Activated T-helper 17 cell treated with anti-CD3 and anti-CD28 coated beads, Interleukin-2, amount 50 U/mL, for 72 hours (primary cell): ENCODE measurements at regions not wholly inside any gene's neighbourhood (a gene's known extent, or its start where the extent isn't known, plus 50 kb on each side); places are given as distances from the start of the nearest gene placed in this dataset.

ENCODE experiments used
- ATAC-seq: fragments of 150-1000 bp; cut with Tn5 transposase; replicated peaks from 2 replicates; pipeline ENCODE4 v1.10.0; 2021; ENCODE audit warnings: mild to moderate bottlenecking, moderate library complexity
- H3K27ac Mint-ChIP-seq: one replicate; pipeline ENCODE4 v1.8.0; 2022; ENCODE audit warnings: mixed read lengths
- H3K27me3 Mint-ChIP-seq: one replicate; pipeline ENCODE4 v1.8.0; 2022; ENCODE audit warnings: mixed read lengths
- H3K36me3 Mint-ChIP-seq: one replicate; pipeline ENCODE4 v1.8.0; 2022; ENCODE audit warnings: low read depth, mild to moderate bottlenecking, mixed read lengths
- H3K4me1 Mint-ChIP-seq: one replicate; pipeline ENCODE4 v1.8.0; 2022; ENCODE audit warnings: mixed read lengths
- H3K4me3 Mint-ChIP-seq: one replicate; pipeline ENCODE4 v1.8.0; 2022; ENCODE audit warnings: mild to moderate bottlenecking, mixed read lengths
- H3K9me3 Mint-ChIP-seq: one replicate; pipeline ENCODE4 v1.8.0; 2022; ENCODE audit warnings: mixed read lengths

DNA sequence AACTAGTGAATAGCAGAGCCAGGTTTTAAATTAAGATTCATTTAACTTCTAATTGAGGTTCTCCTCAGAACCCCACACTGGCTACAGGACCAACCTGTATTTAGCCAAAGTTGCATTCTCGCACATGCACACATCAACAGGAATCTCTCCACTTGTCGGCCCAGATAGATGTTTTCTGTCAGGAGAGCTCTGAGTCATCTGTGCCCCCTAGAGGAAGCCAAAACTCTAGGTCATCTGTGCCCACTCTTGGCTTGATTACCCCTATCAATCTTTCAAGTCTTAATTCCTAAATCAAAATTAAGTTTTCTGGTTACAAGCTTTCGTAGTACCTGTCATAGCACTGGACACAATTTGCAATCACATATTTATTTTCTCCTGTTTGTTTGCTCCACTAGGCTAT is 104.9 kb upstream of the EOMES start:
- Mint-ChIP-seq H3K4me3 (no peak overlapping the region), H3K36me3 (no peaks in the 10 kb centered on the region), H3K9me3 (no peaks in the 10 kb centered on the region), H3K27me3 (no peaks in the 10 kb centered on the region), H3K4me1 (no peaks in the 10 kb centered on the region), H3K27ac (no peak overlapping the region)
- no peak for ATAC-seq

DNA sequence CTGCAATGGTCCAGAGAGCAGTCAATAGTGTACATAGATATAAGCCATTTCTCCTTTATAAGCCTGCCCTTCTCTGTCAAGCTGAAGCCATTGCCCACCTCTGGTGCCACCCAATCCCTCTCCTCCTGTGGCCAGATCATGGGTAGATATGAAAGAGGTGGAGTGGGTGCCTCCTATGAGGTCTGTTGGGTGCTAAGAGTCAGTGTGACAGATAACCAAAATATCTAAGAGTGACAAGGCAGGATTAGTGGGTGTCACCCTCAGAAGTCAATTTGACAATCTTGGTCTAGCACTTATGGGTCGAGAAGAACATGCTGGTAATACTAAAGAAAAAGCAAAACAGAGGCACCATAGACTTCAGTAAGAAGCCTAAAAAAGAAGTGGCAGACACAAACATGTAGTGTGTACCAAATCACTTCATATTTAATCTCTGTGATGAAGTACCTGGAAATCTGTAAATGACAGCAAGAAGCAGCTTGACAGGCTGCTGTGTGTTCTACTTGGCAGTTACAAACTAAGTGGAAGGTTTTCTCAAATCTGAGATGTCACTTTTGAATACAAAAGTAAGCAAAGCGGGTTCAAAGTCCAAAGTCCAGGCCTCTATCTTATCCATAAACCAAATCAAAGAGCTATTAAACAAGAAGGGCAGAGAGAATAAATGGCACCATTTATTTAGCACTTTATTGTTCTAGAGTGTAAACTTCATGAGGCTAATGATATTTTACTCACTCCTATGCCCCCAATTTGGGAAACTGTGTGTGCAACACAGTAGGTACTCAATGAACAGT is 118.9 kb upstream of the EOMES start:
- no peaks in the 10 kb centered on the region for H3K9me3 Mint-ChIP-seq
- no peak overlapping the region for H3K4me3 Mint-ChIP-seq
- H3K4me1 Mint-ChIP-seq, result peaks cover 5% of the 10 kb centered on the region
- H3K27me3 Mint-ChIP-seq, result no peaks in the 10 kb centered on the region
- H3K36me3 Mint-ChIP-seq, result no peaks in the 10 kb centered on the region
- no peak overlapping the region for H3K27ac Mint-ChIP-seq
- no peak for ATAC-seq

DNA sequence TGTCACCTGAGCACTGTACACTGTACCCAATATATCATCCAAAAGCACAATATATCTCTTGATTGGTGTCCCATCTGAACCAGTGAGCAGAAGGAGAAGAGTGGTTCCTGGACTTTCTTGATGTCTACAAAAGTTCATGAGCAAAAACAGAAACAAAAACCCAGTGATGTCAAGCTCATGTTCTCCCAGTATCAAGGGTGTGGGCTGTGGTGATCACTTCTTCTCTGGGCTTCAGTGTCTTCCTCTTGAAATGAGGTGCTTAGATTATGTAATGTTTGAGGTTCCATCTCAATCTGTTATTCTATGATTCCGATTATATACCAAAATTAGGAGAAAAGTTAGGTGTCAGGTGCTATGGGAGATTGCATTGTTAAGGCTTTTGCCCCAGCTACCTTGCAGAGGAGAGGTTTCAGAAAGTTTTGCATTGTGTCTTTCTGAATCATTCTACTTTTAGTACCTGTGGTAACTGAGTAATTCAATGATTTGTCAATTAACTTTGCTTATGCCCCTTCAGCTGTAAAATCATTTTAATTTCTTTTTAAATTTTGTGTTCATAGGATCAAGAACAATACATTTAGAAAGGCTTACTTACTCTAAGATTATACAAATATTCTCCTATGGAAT is 122.0 kb upstream of the EOMES start:
- Mint-ChIP-seq H3K4me1 (peaks cover 5% of the 10 kb centered on the region), H3K27me3 (peaks cover 3% of the 10 kb centered on the region), H3K9me3 (no peaks in the 10 kb centered on the region), H3K4me3 (no peak overlapping the region), H3K36me3 (no peaks in the 10 kb centered on the region), H3K27ac (no peak overlapping the region)
- peak; percentile 78 for ATAC-seq

DNA sequence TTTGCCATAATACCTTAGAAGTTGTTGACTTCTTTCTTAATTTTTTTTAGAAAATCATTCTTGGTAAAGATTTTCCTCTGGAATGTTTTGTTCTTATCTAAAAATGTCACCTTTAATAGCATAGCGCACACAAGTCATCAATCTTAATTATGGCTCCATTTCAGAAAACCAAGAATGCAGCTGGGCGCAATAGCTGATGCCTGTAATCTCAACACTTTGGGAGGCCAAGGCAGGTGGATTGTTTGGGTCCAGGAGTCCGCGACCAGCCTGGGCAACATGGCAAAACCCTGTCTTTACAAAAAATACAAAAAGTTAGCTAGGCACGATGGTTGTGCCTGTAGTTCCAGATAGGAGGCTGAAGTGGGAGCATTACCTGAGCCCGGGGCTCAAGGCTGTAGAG is 125.6 kb upstream of the EOMES start:
- no peak for ATAC-seq
- Mint-ChIP-seq H3K36me3 (no peaks in the 10 kb centered on the region), H3K27ac (no peak overlapping the region), H3K4me1 (peaks cover 5% of the 10 kb centered on the region), H3K27me3 (peaks cover 3% of the 10 kb centered on the region), H3K9me3 (no peaks in the 10 kb centered on the region), H3K4me3 (no peak overlapping the region)

DNA sequence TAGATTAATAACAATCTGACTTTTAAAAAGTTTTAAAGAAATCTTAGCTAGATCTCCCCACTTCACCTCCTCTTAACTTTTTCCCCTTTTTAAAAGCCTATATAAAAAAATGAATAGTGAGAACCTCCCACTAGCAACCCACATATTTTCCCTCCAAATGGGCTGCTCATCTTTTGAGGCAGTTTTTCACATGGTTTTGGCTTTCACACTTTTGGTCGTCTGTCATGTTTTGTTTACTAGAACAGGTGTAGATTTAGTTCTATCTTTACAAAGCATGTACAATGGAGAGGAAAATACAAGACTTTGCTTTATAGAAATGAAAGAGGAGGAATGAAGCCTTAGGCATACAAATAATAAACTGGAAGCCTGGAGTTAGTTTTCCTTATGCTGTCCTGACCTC is 126.7 kb upstream of the EOMES start:
- H3K4me1 Mint-ChIP-seq, result no peaks in the 10 kb centered on the region
- peaks cover 7% of the 10 kb centered on the region for H3K9me3 Mint-ChIP-seq
- H3K36me3 Mint-ChIP-seq, result no peaks in the 10 kb centered on the region
- H3K4me3 Mint-ChIP-seq, result no peak overlapping the region
- no peak overlapping the region for H3K27ac Mint-ChIP-seq
- ATAC-seq, result no peak
- peaks cover 3% of the 10 kb centered on the region for H3K27me3 Mint-ChIP-seq

DNA sequence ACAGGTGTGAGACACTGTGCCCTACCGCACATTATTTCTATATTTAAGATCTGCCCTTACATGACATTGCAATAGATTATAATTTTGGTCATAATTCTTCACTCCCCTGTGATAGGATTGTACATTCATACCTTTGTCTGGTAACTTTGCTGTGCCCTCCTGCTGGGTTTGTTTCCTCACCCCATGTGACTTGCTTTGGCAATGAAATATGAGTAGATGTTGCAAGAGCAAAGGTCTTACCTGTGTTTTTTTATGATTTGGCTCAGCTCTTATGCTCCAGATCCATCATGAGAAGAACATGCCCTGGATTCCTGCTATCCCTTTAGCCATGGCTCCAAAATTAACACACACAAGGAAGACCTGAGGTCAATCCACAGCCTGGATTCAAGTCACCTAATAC is 137.7 kb upstream of the EOMES start:
- H3K27ac Mint-ChIP-seq, result no peak overlapping the region
- no peak for ATAC-seq
- peaks cover 16% of the 10 kb centered on the region for H3K4me1 Mint-ChIP-seq
- peaks cover 3% of the 10 kb centered on the region for H3K9me3 Mint-ChIP-seq
- no peak overlapping the region for H3K4me3 Mint-ChIP-seq
- no peaks in the 10 kb centered on the region for H3K27me3 Mint-ChIP-seq
- H3K36me3 Mint-ChIP-seq, result no peaks in the 10 kb centered on the region

DNA sequence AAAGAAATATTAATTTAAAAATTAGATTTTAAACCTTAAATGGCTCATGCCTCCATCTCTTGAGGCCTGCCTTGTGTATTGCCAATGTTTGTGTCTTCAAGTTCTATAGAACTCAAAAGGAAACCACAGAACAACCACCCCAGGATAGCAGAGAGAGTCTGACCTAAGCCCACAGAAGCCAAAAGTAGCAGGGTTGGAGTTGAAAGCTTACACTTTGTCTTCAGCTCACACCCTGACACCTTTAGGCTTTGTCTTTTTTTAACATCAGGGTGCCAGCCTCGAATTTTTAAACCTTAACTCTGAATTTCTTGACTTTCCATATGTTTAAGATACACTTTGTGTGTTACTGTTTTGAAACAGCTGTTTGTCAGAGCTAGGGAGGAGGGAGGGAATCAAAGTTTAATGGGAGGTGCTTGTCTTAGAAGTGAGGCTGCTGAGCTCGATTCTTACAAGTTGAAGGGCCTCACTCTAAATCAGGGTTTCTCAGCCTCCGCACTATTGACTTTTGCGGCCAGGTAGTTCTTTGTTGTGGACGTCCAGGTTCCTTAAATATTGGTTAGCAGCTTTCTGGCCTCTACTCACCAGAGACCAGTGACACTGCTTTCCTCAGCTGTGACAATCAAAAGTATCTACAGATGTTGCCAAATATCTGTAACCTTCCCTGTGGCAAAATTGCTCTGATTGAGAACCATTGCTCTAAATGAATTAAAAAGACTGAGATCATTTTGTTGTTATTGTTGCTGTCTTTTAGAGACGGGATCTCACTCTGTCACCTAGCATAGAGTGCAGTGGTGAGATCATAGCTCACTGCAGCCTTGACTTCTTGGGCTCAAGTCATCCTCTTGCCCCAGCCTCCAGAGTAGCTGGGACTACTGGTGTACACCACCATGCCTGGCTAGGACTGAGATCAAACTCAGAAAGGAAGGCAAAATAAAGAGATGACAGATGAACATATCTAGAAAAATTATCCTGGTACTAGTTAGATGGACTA is 139.2 kb upstream of the EOMES start:
- H3K36me3 Mint-ChIP-seq, result no peaks in the 10 kb centered on the region
- no peaks in the 10 kb centered on the region for H3K27me3 Mint-ChIP-seq
- H3K9me3 Mint-ChIP-seq, result peaks cover 3% of the 10 kb centered on the region
- peak; percentile 72 for ATAC-seq
- H3K4me3 Mint-ChIP-seq, result peak overlapping the region; percentile 40
- peak overlapping the region; percentile 75 for H3K27ac Mint-ChIP-seq
- peaks cover 16% of the 10 kb centered on the region for H3K4me1 Mint-ChIP-seq

DNA sequence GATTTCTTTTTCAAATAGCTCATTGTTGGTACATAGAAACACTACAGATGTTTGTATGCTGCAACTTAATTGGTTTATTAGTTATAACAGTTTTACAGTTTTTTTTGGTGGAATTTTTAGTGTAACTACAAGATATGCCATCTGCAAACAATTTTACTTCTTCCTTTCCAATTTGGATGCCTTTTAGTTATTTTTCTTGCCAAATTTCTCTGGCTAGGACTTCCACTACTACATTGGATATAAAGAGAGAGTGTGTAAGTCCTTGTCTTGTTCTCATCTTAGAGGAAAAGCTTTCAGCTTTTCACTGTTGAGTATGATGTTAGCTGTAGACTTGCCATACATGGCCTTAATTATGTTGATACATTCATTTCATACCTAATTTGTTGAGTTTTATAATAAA is 143.6 kb upstream of the EOMES start:
- Mint-ChIP-seq H3K27me3 (no peaks in the 10 kb centered on the region), H3K27ac (no peak overlapping the region), H3K4me3 (no peak overlapping the region), H3K4me1 (peaks cover 8% of the 10 kb centered on the region), H3K9me3 (peaks cover 23% of the 10 kb centered on the region), H3K36me3 (no peaks in the 10 kb centered on the region)
- no peak for ATAC-seq

DNA sequence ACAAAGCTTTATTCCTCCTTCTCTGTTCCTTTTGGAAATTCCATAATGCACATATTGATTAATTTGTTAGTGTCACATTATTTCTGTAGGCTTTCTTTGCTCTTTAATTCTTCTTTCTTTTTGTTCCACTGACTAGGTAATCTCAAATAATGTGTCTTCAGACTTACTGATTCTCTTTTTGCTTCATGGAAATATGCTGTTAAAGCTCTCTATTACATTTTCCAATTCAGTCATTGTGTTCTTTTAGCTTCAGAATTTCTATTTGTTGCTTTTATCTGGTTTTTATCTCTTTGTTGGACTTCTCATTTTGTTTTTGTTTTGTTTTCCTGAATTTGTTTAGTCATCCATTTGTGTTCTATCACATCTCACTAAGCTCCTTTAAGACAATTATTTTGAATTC is 147.0 kb upstream of the EOMES start:
- no peak overlapping the region for H3K4me3 Mint-ChIP-seq
- no peaks in the 10 kb centered on the region for H3K36me3 Mint-ChIP-seq
- H3K27me3 Mint-ChIP-seq, result no peaks in the 10 kb centered on the region
- H3K9me3 Mint-ChIP-seq, result peaks cover 27% of the 10 kb centered on the region
- ATAC-seq, result no peak
- no peak overlapping the region for H3K27ac Mint-ChIP-seq
- H3K4me1 Mint-ChIP-seq, result no peaks in the 10 kb centered on the region

DNA sequence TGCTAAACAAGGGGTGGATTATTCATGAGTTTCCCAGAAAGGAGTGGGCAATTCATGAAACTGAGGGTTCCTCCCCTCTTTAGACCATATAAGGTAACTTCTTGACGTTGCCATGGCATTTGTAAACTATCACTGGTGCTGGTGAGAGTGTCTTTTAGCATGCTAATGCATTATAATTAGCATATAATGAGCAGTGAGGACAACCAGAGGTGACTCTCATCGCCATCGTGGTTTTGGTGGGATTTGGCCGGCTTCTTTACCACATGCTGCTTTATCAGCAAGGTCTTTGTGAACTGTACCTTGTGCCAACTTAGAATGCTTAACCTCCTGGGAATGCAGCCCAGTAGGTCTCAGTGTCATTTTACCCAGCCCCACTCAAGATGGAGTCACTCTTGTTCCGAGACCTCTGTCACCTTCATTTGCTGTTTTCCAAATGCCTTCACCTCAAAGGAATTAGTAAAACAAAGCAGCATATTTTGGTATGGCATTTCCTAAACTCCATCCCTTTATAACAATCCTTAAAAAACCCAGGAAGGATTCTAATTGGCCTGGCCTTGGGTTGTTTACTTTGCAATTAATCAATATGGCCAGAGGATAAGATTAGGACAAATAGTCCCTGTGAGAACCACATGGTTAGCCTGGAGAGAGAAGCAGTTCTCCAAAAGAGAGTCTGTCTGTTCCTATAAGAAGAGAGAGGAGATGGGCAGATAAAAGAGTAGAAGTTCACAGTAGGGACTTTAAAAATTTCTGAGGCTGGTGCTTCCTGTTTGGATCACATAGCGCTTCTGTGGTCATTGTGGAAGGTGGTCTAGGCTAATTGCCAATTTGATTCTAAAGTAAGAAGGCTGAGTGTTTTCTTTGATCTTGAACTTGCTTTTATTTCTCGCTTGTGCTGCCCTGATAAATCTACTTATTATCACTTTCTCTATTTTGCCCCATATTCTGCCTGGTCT is 155.2 kb upstream of the EOMES start:
- Mint-ChIP-seq H3K9me3 (peaks cover 5% of the 10 kb centered on the region), H3K27ac (peak overlapping the region; percentile 5), H3K4me3 (peak overlapping the region; percentile 15), H3K27me3 (no peaks in the 10 kb centered on the region), H3K36me3 (no peaks in the 10 kb centered on the region), H3K4me1 (peaks cover 16% of the 10 kb centered on the region)
- ATAC-seq, result no peak

DNA sequence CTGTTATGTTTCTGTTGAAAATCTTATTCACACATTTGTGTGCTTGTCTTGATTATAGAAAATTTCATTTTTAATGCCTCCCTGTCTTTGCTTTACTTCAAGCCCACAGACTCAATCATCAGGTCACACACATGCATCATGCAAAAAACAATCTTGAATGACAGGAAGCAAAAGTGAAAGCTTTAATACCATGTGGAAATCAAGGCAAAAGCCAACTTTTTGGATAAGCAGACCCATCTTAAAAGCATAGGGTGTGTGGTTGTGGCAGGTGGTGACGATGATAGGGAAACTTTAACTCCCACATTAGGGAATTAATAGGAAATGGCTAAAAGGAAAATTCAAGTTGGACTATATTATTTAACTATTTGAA is 155.9 kb upstream of the EOMES start:
- peaks cover 16% of the 10 kb centered on the region for H3K4me1 Mint-ChIP-seq
- H3K27ac Mint-ChIP-seq, result peak overlapping the region; percentile 5
- no peak for ATAC-seq
- no peaks in the 10 kb centered on the region for H3K36me3 Mint-ChIP-seq
- H3K4me3 Mint-ChIP-seq, result peak overlapping the region; percentile 15
- no peaks in the 10 kb centered on the region for H3K9me3 Mint-ChIP-seq
- H3K27me3 Mint-ChIP-seq, result no peaks in the 10 kb centered on the region

DNA sequence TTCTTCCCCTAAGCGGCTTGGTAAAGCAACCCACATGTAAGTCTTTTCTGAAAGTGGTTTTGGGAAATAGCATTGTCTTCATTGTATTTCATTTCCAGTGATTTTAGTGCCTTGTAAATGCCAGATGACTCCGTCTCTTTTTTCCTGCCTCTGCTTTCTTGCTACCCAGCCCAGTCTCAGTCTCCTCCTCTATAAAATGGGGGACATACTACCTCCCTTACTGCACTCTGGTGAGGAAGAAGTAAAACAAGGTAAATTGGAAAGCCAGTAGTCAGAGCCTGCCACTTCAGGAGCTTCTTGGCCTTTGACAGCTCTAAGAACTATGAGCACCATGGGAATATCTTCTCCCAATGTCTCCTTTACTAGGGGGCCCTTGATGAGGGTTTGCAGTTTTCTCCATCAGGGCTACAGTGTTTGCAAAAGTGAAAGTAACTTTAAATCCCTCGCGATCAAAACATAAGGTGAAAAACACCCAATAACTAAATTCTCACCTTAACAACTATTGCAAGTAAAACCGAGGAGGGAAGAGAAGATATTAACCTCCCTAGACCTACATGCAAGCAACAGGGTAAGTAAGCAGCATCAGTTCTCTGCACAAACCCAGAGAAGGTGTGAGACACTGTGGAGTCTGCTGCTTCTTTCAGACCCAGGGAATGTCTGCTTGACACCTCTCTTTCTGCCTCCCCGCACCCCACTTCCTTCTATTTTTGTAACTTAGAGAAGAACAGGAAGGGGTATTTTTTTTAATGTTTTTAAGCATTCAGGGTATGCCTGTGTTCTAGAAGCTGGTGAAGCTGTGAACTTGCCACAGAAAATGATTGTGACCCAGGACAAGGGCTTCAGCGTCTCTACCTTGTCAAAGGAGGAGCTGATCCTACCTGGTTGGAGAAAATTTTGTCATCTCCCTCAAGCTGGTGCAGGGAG is 159.1 kb upstream of the EOMES start:
- no peaks in the 10 kb centered on the region for H3K9me3 Mint-ChIP-seq
- H3K4me1 Mint-ChIP-seq, result peaks cover 16% of the 10 kb centered on the region
- peak overlapping the region; percentile 79 for H3K4me3 Mint-ChIP-seq
- ATAC-seq, result peak; percentile 68
- H3K27me3 Mint-ChIP-seq, result no peaks in the 10 kb centered on the region
- peak overlapping the region; percentile 86 for H3K27ac Mint-ChIP-seq
- no peaks in the 10 kb centered on the region for H3K36me3 Mint-ChIP-seq

DNA sequence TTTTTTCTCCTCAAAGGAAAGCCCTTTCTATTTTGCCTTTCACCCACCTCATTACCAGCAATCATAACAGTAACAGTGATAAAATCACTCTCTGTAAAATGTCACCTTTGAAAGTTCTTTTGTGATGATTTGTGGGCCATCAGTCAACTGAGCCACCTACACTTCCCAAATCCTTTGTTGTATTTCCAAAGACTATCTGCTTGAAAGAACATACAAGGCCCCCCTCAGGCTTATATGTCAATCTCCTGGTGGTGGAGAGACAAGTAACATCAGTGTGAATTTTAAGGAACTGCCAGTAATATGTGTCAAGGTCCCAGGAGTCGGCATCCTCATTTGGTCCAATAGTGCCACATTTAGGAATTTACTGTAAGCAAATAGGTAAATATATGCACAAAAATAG is 161.1 kb upstream of the EOMES start:
- no peak overlapping the region for H3K4me3 Mint-ChIP-seq
- H3K27me3 Mint-ChIP-seq, result peaks cover 3% of the 10 kb centered on the region
- ATAC-seq, result no peak
- H3K4me1 Mint-ChIP-seq, result peaks cover 7% of the 10 kb centered on the region
- no peaks in the 10 kb centered on the region for H3K9me3 Mint-ChIP-seq
- H3K36me3 Mint-ChIP-seq, result no peaks in the 10 kb centered on the region
- H3K27ac Mint-ChIP-seq, result no peak overlapping the region
